Mesenteric fat pad (tissue), 1 donor: ENCODE measurements at regions not wholly inside any gene's neighbourhood (a gene's known extent, or its start where the extent isn't known, plus 50 kb on each side); places are given as distances from the start of the nearest gene placed in this dataset.
"Not testable (repeated sequence)": the region's sequence is repeated elsewhere in the genome, so short reads cannot be mapped to it uniquely, and the experiment has no call there.

Experiments
- DNase-seq: peaks from one replicate; pipeline ENCODE4 v3.0.0-alpha.2; 2020; ENCODE audit warnings: low spot score
- donor health status: DM: yes; HTN: yes; CAD: no.

DNA sequence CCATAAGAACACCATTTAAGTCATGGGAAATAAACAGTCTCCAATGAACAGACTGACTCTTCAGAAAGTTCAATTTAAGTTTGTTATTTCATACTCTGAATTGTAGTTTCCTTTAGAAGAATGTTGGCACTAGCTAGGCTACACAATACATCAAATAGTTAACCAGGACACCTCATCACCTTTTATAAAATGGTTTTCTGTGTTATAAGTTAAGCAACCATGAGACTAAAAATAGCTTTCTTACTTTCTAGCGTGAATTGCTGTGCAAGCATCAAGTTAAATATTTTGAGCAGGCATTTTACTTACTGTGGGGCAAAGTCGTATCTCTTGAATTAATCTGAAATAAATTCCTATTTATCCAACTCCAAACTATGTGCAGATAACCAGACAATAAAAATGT, 1092.6 kb upstream of the SLC39A10 start:
- no peak for DNase-seq

- DNase-seq: no peak
Measured at GRCh38 chr2:194562329-194562728, 1094.7 kb upstream of the SLC39A10 start.

GRCh38 chr2:194559964-194560363, 1097.1 kb upstream of the SLC39A10 start:
- no peak for DNase-seq

DNA sequence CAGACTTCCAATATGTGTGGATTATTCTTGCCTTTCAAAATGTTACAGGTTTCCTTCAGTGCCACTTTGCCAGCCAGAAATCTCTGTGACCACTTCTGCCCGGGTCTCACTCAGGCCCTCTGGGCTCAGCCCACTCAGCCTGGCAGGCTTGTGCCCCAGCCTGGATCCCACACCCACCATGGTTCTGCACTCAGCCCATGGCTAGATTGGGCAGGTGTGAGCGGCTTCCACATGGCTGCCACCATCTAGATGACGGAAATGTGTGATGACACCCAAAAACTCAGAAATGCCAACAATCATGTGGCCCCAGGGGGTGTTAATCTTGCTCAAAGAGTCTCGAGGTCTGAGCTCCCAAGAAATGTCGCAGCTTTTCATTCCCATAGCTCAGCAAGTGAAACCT, 1097.5 kb upstream of the SLC39A10 start:
- DNase-seq: no peak

DNA sequence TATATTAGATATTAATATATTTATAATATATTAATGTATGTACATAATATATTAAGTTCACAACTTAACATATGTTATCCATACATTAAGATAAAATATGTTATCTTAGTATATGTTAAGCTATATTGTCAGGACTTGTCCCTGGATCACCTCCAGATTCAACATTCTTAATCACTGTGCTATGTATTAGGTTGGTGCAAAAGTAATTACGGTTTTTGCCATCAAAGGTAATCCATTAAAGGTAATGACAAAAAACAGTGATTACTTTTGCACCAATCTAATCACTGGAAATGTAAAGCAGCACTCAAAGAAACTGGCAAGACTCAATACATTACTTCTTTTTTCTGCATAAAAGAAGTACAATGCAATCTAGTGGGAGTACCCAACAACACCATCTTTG, 1099.0 kb upstream of the SLC39A10 start:
- DNase-seq: no peak

- no peak for DNase-seq
Measured at GRCh38 chr2:194556629-194557028, 1100.4 kb upstream of the SLC39A10 start.

DNA sequence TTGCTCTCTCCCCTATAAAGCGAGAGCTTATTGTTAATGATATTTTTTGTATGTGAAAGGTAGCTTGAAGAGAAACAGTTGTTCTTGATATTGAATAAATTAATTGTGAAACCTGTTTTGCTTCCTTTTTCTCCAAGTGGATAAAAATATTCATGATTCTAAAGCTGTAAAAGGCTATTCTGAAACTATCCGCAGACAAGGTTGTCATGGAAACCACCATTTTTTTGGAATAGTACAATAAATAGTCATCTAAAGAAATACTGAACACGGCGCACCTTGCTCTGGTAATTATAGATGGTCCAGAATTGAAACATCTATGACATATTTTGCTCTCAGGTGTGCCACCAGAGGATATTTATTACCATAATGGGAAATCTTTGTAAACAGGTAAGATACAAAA, 1103.0 kb upstream of the SLC39A10 start:
- no peak for DNase-seq

DNA sequence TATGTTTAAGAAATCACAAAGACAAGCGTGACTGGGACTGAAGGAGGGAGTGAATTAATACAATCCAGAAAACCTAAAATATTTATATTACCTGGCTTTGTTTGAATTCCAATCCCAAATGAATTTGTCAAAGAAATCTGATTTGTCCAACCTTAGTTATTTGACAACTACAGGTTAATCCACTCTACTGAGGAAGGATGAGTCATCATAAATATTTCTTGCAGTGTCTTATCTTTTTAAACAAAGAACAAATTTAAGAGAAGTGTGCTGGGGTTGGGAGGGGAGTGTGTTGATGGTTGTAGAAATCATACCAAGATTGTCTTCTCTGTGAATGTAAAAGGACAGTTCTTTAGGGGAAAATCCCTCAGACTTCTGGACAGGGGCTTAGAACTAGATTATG, 1106.3 kb upstream of the SLC39A10 start:
- no peak for DNase-seq

DNA sequence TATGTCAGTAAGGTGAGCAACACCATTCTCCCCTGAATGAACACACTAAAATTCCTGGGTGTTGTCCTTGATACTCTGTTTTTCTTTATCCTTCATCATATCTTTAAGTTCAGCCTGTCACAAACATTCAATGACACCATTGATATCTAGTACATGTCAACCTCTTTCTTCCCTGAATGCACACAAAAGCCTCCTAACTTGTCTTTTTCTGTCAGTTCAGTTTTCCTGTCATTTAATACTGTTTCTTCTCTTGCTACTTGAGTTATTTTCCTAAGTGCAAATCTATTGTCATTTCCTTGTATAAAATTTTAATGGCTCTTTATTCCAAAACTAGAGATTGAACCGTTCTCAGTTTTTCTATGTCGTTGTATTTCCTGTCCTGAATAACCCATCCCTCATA, 1107.6 kb upstream of the SLC39A10 start:
- DNase-seq: no peak

DNA sequence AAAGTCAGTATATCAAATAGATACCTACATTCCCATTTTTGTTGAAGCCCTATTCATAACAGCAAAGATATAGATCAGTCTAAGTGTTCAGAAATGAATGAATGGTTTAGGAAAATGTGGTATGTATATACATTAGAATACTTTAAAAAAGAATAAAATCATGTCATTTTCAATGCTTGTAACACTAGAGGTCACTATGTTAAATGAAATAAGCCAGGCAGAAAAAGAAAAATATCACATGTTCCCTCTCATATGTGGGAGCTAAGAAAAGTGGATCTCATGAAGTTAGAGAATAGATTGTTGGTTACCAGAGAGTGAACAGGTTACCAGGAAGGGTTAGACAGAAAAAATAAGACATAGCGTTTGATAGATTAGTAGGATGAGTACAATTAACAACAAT, 1111.0 kb upstream of the SLC39A10 start:
- DNase-seq: no peak

DNA sequence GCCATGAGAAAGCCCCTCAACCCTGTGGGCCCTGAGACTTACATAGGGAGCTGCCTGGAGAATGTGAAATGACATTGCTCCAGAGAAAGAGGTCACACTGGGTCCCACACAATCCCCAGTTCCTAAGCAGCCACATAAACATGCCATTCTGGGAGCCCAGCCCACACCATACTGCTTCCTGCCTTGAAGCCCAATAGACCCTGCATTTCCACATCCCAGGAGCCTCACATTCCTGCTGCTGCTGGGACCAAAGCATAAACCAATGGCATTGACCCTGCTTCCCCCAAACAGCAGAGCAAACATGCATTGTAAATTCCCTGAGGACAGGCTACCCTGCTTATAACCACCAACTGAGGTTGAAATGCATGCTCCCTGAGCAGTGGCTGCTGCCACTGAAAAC, 1117.6 kb upstream of the SLC39A10 start:
- no peak for DNase-seq

GRCh38 chr2:194526121-194526520, 1130.9 kb upstream of the SLC39A10 start:
- DNase-seq: no peak

DNA sequence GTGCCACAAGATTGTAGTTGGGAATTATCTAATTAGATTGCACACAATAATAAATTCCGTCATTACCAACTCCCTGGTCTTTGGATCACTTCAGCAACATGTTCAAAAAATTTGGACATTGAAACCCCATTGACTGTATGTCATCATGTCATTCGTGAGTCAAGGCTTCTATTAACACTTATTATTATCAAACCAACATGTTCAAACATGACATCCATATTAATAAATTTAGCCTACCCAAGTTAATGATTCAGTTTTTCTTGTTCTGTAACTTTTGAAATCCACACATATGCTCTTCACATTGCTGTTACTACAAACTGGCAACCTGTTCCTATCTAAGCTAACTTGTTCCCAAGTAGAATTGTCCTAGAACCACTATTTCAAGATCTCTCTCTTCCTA, 1142.7 kb upstream of the SLC39A10 start:
- no peak for DNase-seq

- not testable (repeated sequence) for DNase-seq
Measured at GRCh38 chr2:194511070-194511469, 1146.0 kb upstream of the SLC39A10 start.

DNA sequence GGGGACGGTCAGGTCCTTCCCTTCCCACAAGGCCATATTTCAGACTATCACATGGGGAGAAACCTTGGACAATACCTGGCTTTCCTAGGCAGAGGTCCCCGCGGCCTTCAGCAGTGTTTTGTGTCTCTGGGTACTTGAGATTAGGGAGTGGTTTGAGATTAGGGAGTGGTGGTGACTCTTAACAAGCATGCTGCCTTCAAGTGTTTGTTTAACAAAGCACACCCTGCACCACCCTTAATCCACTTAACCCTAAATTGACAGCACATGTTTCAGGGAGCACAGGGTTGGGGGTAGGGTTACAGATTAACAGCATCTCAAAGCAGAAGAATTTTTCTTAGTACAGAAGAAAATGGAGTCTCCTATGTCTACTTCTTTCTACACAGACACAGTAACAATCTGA, 1152.2 kb upstream of the SLC39A10 start:
- DNase-seq: not testable (repeated sequence)

DNA sequence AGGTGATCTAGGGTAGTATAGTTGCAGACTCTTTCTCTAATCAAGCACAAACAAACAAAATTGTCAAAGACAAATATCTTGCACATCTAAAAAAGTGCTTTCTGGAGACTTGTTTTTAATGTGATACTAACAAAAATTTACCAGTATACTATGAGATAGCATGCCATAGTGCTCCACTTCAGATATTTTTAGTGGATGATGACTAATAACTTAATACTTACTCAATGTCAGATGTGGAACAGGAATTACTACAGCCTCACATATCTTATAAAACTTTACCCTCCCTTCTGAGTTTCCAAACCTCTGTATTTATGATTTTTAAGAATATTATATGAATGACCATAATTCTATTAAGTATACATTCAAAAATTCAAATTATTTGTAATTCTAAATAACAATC, 1162.0 kb upstream of the SLC39A10 start:
- no peak for DNase-seq

GRCh38 chr2:194494401-194494800, 1162.6 kb upstream of the SLC39A10 start:
- no peak for DNase-seq

- no peak for DNase-seq
Measured at GRCh38 chr2:194491409-194492115, 1165.5 kb upstream of the SLC39A10 start.

- no peak for DNase-seq
Measured at GRCh38 chr2:194486326-194486725, 1170.7 kb upstream of the SLC39A10 start.

DNA sequence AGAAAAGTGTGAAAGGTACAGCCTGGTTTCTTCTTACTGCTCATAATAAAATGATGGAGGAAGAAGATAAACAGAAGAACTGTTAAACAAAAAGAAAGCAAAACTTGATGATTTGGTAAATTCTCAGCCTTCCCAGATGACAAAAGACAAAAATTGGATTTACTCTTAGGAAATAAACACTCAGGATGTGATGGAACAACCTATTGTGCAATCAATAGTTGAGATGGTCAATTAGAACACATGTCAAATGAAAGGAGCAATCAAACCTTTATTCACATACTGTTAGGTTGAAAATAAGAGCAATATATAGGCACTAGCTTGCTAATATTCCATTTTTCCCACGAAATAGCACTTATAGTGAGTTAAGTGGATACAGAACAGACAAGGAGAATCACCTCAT, 1174.0 kb upstream of the SLC39A10 start:
- no peak for DNase-seq

- no peak for DNase-seq
Measured at GRCh38 chr2:194465641-194466040, 1191.4 kb upstream of the SLC39A10 start.

DNA sequence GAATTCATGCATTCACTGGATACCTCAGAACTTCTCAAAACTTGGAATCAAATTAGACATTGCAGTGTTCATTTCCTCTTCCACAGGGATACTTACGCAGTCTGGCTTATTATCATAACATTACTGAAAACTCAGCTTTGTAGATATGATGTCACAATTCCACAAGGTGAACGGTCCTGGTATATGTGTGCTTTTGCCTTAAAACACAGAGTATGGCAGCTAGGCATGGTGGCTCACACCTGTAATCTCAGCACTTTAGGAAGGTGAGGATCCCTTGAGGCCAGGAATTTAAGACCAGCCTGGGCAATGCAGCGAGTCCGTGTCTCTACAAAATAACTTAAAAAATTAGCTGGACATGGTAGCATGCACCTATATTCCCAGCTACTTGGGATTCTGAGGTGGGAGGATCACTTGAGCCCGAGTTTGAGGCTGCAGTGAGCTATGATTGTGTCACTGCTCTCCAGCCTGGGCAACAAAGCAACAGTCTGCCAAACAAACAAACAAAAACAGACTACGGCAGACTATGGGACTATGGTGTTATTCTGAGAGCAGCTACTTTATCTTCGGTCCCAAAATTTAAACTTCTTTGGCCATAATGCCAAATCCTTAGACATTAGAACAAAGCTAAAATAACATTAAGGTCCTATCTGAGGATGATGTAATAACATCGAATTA, 1191.9 kb upstream of the SLC39A10 start:
- DNase-seq: no peak

- DNase-seq: not testable (repeated sequence)
Measured at GRCh38 chr2:194462883-194463282, 1194.1 kb upstream of the SLC39A10 start.
